ENCODE measurements at regions not wholly inside any gene's neighbourhood (a gene's known extent, or its start where the extent isn't known, plus 50 kb on each side); places are given as distances from the start of the nearest gene placed in this dataset.
"Not testable (repeated sequence)": the region's sequence is repeated elsewhere in the genome, so short reads cannot be mapped to it uniquely, and the experiment has no call there.

- H3K4me3 Mint-ChIP-seq, result no peak overlapping the region
- H3K36me3 Mint-ChIP-seq (ENCODE audit: low read depth), result no peaks in the 10 kb centered on the region
- no peaks in the 10 kb centered on the region for H3K27me3 Mint-ChIP-seq
- no peak overlapping the region for H3K27ac Mint-ChIP-seq
- DNase-seq (no peak), ATAC-seq (no peak)
- no peaks in the 10 kb centered on the region for H3K4me1 Mint-ChIP-seq
- no peaks in the 10 kb centered on the region for H3K9me3 ChIP-seq (ENCODE audit: control insufficient read depth, low read length, poor library complexity, severe bottlenecking)
Observed at GRCh38 chr6:84314377-84314898, 87.0 kb upstream of the CEP162 start.

- no peaks in the 10 kb centered on the region for H3K9me3 ChIP-seq (ENCODE audit: control insufficient read depth, low read length, poor library complexity, severe bottlenecking)
- no peaks in the 10 kb centered on the region for H3K27me3 Mint-ChIP-seq
- no peak overlapping the region for H3K27ac Mint-ChIP-seq
- no peak overlapping the region for H3K4me3 Mint-ChIP-seq
- no peaks in the 10 kb centered on the region for H3K36me3 Mint-ChIP-seq (ENCODE audit: low read depth)
- H3K4me1 Mint-ChIP-seq, result no peaks in the 10 kb centered on the region
- DNase-seq (no peak), ATAC-seq (no peak)
Observed at GRCh38 chr6:84309336-84309735, 81.9 kb upstream of the CEP162 start.

- Mint-ChIP-seq H3K4me3 (no peak overlapping the region), H3K36me3 (ENCODE audit: low read depth) (no peaks in the 10 kb centered on the region), H3K4me1 (no peaks in the 10 kb centered on the region), H3K27me3 (no peaks in the 10 kb centered on the region), H3K27ac (no peak overlapping the region)
- DNase-seq, result no peak
- no peak for ATAC-seq
- no peaks in the 10 kb centered on the region for H3K9me3 ChIP-seq (ENCODE audit: control insufficient read depth, low read length, poor library complexity, severe bottlenecking)
Observed at GRCh38 chr6:84304881-84305280, 77.4 kb upstream of the CEP162 start.

- not testable (repeated sequence) for DNase-seq; H3K4me3 Mint-ChIP-seq; H3K27ac Mint-ChIP-seq; H3K4me1 Mint-ChIP-seq; H3K27me3 Mint-ChIP-seq; ATAC-seq; H3K36me3 Mint-ChIP-seq (ENCODE audit: low read depth); H3K9me3 ChIP-seq (ENCODE audit: control insufficient read depth, low read length, poor library complexity, severe bottlenecking)
Observed at GRCh38 chr6:84291033-84291432, 63.6 kb upstream of the CEP162 start.

- Mint-ChIP-seq H3K4me3 (no peak overlapping the region), H3K4me1 (no peaks in the 10 kb centered on the region), H3K27ac (no peak overlapping the region), H3K27me3 (peaks cover 25% of the 10 kb centered on the region), H3K36me3 (ENCODE audit: low read depth) (peaks cover 2% of the 10 kb centered on the region)
- no peaks in the 10 kb centered on the region for H3K9me3 ChIP-seq (ENCODE audit: control insufficient read depth, low read length, poor library complexity, severe bottlenecking)
- ATAC-seq (no peak), DNase-seq (no peak)
Observed at GRCh38 chr6:84284428-84285049, 57.1 kb upstream of the CEP162 start.

GRCh38 chr6:84282550-84282949 is 55.1 kb upstream of the CEP162 start:
- Mint-ChIP-seq H3K36me3 (ENCODE audit: low read depth) (peaks cover 2% of the 10 kb centered on the region), H3K27me3 (peaks cover 30% of the 10 kb centered on the region), H3K4me3 (no peak overlapping the region), H3K27ac (no peak overlapping the region), H3K4me1 (no peaks in the 10 kb centered on the region)
- ATAC-seq (no peak), DNase-seq (no peak)
- no peaks in the 10 kb centered on the region for H3K9me3 ChIP-seq (ENCODE audit: control insufficient read depth, low read length, poor library complexity, severe bottlenecking)

- no peaks in the 10 kb centered on the region for H3K4me1 Mint-ChIP-seq
- no peaks in the 10 kb centered on the region for H3K9me3 ChIP-seq (ENCODE audit: control insufficient read depth, low read length, poor library complexity, severe bottlenecking)
Observed at GRCh38 chr6:84280639-84281038, 53.2 kb upstream of the CEP162 start.

GRCh38 chr6:84280030-84280429 is 52.6 kb upstream of the CEP162 start:
- Mint-ChIP-seq H3K36me3 (ENCODE audit: low read depth) (peaks cover 2% of the 10 kb centered on the region), H3K27ac (no peak overlapping the region), H3K27me3 (peaks cover 41% of the 10 kb centered on the region), H3K4me3 (no peak overlapping the region), H3K4me1 (no peaks in the 10 kb centered on the region)
- no peak for ATAC-seq
- DNase-seq, result no peak
- H3K9me3 ChIP-seq (ENCODE audit: control insufficient read depth, low read length, poor library complexity, severe bottlenecking), result no peaks in the 10 kb centered on the region

More at GRCh38 chr6:84280639-84281038, 53.2 kb upstream of the CEP162 start:
- Mint-ChIP-seq H3K27me3 (peaks cover 36% of the 10 kb centered on the region), H3K27ac (no peak overlapping the region), H3K4me3 (no peak overlapping the region), H3K36me3 (ENCODE audit: low read depth) (peaks cover 2% of the 10 kb centered on the region)
- no peak for ATAC-seq
- DNase-seq, result no peak

- H3K27me3 Mint-ChIP-seq, result peaks cover 51% of the 10 kb centered on the region
- DNase-seq (no peak), ATAC-seq (no peak)
- H3K9me3 ChIP-seq (ENCODE audit: control insufficient read depth, low read length, poor library complexity, severe bottlenecking), result no peaks in the 10 kb centered on the region
- H3K27ac Mint-ChIP-seq, result no peak overlapping the region
- no peak overlapping the region for H3K4me3 Mint-ChIP-seq
- H3K4me1 Mint-ChIP-seq, result no peaks in the 10 kb centered on the region
- peaks cover 2% of the 10 kb centered on the region for H3K36me3 Mint-ChIP-seq (ENCODE audit: low read depth)
Observed at GRCh38 chr6:84278321-84278998, 51.0 kb upstream of the CEP162 start.
